Ovary (tissue), 3 donors: ENCODE measurements at regions not wholly inside any gene's neighbourhood (a gene's known extent, or its start where the extent isn't known, plus 50 kb on each side); places are given as distances from the start of the nearest gene placed in this dataset.

ENCODE experiments used
- CTCF ChIP-seq, 3 donors: fragments of 450-650 bp in 2 of 3; fragments of 200-600 bp in 1 of 3; IDR thresholded peaks; one replicate each; pipeline versions ENCODE4 v1.5.1 to v1.8.0; 2016 to 2022; ENCODE audit warnings: antibody characterized with exemption in 3 of 3, mild to moderate bottlenecking in 1 of 3
- POLR2A ChIP-seq: fragments of 450-650 bp; IDR thresholded peaks from one replicate; pipeline ENCODE4 v1.6.1; 2017; ENCODE audit warnings: antibody characterized with exemption, mild to moderate bottlenecking, moderate library complexity
- donor health status: DM: no; HTN: no; CAD: no.

- no peak for TF ChIP-seq CTCF (IDR thresholded peaks at IDR 0.05)
- no peak for TF ChIP-seq POLR2A
Measured at GRCh38 chrX:88424541-88424940, 322.5 kb upstream of the CPXCR1 start.
